GM21447 (cell line): ENCODE measurements at regions not wholly inside any gene's neighbourhood (a gene's known extent, or its start where the extent isn't known, plus 50 kb on each side); places are given as distances from the start of the nearest gene placed in this dataset.

Experiments used
- ATAC-seq: cut with Tn5 transposase; IDR thresholded peaks from one replicate; pipeline ENCODE4 v1.9.1; 2021; ENCODE audit not compliant: unreplicated experiment

DNA sequence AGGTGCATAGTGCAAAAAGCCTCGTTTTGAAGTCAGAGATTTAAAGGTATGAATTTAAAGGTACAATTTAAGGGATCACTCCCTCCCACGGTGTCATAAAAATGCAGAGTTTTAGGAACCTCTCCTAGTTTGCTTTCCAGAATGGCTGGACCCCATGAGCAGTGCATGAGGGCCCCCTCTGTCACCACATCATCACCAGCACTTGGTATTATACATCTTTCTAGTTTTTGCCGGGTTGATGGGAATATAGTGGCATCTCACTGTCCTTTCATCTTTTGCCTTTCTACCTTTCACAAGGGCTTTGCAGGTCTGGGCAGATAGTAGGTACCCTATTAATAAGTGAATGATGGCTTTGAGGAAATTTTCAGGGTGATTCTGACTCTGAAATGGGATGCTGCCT lies 103.6 kb upstream of the AGBL1 start:
- ATAC-seq: no peak

- no peak for ATAC-seq
These were observed 102.7 kb upstream of the AGBL1 start for GRCh38 chr15:85976986-85977385.

- no peak for ATAC-seq
These were observed 102.1 kb upstream of the AGBL1 start for GRCh38 chr15:85977586-85977985.

DNA sequence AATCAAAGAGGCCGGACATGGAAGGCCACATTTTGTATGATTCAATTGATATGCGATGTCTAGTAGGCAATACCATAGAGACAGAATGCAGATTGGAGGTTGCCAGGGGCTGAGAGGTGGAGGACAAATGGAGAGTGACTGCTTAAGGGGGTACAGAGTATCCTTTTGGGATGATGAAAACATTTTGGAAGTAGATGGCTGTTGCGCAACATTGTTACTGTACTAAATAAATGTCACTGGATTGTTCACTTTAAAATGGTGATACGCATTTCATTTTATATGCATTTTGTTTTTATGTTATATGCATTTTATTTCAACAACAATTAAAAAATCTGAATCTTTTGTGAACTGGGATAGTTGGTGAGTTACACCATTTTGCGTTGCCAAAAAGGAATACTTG lies 99.7 kb upstream of the AGBL1 start:
- no peak for ATAC-seq

DNA sequence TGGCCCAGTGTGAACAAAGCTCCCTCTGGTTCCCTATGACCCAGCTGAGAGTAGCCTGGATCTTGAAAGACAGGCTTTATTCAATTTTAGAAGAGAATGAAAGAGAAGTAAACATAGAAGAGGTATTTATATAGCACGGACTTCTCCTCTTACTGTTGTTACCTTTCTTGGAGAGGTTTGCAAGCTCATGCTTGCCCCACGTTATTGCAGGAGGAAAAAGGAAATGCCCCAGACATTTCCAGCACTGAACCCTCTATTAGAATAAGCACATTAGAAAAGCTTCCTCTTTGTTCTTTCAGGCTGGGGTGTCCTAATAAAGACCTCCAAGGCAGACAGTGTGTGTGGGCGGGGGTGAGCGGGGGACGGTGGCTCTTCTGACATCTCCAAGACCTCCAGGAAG lies 98.7 kb upstream of the AGBL1 start:
- no peak for ATAC-seq

- no peak for ATAC-seq
These were observed 95.4 kb upstream of the AGBL1 start for GRCh38 chr15:85984241-85984640.

DNA sequence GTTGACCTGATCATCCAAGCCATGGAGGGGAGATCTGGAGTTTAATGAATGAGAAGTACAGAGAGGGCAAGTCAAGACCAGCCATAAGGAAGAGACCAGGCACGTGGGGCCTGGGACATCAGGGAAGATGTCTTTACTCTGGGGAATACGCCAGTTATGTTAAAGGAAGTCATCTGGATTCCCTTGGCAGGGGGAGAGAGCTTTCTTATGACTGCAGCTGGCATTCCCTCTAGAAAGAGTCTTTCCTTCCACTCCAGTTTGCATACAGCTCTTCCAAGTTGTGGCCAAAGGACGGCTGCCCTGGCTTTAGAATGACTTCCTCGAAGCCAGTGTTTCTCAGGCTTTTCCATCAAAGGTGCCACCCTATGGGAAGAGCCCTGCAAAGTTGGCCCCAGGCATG lies 93.6 kb upstream of the AGBL1 start:
- ATAC-seq: no peak

- ATAC-seq: no peak
These were observed 92.9 kb upstream of the AGBL1 start for GRCh38 chr15:85986741-85987140.

DNA sequence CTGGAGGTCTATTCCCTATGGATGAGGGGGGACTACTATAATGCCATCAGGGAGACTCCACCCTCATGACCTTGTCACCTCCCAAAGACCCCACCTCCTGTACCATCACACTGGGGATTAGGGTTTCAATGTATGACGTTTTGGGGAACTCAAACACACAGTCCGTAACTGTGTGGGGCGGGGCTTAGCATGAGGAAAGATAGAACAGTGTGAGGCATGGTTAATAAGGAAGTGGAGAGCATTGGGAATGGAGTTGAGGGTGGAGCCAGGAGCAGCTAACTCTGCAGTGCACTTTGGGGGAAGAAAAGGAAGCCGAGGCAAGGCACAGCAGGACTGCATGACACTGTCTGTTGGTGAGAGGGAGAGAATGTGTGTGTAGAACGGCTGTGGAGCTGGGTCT lies 90.9 kb upstream of the AGBL1 start:
- ATAC-seq: no peak

GRCh38 chr15:85992224-85992623 lies 87.4 kb upstream of the AGBL1 start:
- no peak for ATAC-seq

GRCh38 chr15:85993116-85993515 lies 86.6 kb upstream of the AGBL1 start:
- ATAC-seq: no peak

DNA sequence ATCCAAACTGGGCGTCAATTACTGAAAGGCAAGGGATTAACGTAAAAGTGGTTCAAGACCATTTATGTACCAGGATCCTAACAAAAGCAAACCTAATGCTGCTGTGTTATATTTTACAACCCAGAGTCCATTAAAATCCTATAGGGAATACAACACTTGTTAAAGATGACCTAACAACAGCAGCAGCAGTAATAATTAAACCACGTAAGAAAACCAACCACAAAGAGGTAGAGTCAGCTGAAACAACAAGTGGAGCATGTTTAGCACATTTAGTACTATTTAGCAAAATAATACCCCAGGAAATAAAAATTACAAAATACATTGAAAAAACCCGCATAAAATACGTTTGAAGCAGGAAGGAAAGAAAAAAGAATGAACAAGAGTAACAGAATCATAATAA lies 82.1 kb upstream of the AGBL1 start:
- ATAC-seq: no peak

- ATAC-seq: no peak
These were observed 80.0 kb upstream of the AGBL1 start for GRCh38 chr15:85999658-86000057.

DNA sequence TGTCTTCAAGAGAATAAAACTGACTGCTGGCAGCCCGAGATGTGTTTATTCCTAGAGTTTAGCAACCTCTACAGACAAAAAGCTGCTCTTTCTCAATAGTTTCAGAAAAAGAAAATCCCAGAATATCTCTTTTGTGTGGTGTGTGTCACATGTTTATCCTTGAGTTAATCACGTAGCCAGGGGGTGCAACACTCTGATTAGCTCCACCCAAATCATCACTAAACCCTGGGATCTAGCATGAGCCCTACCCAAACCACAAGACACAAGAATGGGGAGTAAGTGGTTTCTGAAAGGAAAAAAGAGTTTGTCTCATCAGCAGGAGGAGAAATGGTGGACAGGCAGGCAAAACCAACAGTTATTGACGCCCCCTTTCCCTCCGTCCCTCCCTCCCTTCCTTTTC lies 78.5 kb upstream of the AGBL1 start:
- ATAC-seq: no peak

DNA sequence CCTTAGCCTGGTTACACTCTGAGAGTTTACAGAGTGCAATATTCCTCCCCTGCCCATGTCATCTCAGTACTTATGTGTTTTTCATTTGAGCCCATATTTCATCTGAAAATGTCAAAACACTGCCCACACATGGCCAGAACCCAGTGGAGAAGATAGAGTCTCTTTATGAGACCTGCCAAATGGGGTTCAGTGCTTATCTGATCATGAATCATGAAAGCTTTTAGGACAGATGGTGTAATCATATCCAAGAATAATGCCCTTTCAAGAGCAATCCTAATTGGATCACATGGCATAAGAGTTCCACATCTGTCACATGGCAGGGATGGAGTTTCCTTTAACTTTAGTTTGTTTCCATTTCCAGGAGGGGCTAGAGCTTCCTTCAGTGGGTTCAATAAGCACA lies 77.2 kb upstream of the AGBL1 start:
- ATAC-seq: no peak

- no peak for ATAC-seq
These were observed 75.6 kb upstream of the AGBL1 start for GRCh38 chr15:86004061-86004460.

- no peak for ATAC-seq
These were observed 73.1 kb upstream of the AGBL1 start for GRCh38 chr15:86006546-86006945.

GRCh38 chr15:86009727-86010126 lies 69.9 kb upstream of the AGBL1 start:
- ATAC-seq: no peak

DNA sequence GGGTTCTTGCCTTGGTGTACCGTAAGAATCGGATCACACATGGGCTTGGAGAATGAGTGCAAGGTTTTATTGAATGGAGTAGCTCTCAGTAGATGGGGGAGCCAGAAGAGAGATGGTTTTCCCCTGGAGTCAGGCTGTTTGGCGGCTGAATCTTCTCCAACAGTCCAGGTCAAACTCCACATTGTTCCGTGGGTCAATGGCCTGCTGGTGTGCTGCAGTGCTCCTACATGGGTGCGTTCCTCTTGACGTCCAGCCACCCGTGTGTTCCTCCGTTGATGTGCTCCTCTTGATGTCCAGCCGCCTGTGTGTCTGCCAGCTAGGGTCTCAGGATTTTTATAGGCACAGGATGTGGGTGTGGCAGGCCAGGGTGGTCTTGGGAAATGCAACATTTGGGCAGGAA lies 69.3 kb upstream of the AGBL1 start:
- no peak for ATAC-seq

- ATAC-seq: no peak
These were observed 68.8 kb upstream of the AGBL1 start for GRCh38 chr15:86010891-86011290.

DNA sequence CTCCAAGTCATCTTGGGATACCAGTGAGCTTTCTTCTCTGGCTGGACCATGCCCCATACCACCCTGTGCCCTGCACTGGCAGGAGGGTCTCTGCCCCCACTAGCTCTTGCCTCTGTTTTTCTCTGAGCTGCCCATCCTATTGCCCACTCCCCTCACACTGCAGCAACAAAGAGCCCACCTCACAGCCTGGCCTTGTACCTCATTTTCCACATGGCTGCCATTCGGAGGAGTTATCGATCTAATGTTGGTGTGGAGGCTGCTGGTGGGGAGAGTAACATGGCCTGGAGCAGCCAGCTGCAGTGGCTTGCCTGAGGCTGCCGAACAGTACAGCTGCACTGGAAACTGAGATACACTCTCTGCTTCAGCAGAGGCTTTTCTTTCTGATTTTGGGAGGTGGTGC lies 65.7 kb upstream of the AGBL1 start:
- ATAC-seq: no peak

GRCh38 chr15:86016750-86017149 lies 62.9 kb upstream of the AGBL1 start:
- no peak for ATAC-seq

DNA sequence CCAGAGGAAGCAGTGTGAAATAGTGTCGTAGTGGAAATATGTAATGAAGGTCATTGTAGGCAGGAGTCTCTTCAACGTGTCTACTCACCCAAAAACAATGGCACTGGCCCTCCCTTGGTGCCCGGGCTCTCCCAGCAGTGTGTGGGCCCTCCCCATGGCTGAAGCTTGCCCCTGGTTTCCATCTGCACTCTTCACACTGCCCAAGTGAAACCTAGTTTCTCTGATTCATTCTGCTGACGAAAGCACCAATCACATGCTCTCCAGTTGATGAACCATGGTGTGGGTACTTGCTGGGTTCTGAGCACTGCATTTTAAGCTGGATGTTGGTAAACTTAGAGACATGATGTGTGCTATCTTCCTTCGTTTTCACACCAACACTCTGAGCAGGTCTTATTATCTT lies 61.0 kb upstream of the AGBL1 start:
- no peak for ATAC-seq
